Fibroblast of skin of abdomen (primary cell): ENCODE measurements at regions not wholly inside any gene's neighbourhood (a gene's known extent, or its start where the extent isn't known, plus 50 kb on each side); places are given as distances from the start of the nearest gene placed in this dataset.

ENCODE experiments used
- DNase-seq: peaks from one replicate; pipeline ENCODE4 v3.0.0-alpha.2; 2013

GRCh38 chr10:83896219-83896618, 243.1 kb upstream of the GHITM start:
- DNase-seq, result no peak

GRCh38 chr10:83897626-83898025, 241.7 kb upstream of the GHITM start:
- no peak for DNase-seq

- DNase-seq, result no peak
Measured at GRCh38 chr10:83908506-83908905, 230.8 kb upstream of the GHITM start.

DNA sequence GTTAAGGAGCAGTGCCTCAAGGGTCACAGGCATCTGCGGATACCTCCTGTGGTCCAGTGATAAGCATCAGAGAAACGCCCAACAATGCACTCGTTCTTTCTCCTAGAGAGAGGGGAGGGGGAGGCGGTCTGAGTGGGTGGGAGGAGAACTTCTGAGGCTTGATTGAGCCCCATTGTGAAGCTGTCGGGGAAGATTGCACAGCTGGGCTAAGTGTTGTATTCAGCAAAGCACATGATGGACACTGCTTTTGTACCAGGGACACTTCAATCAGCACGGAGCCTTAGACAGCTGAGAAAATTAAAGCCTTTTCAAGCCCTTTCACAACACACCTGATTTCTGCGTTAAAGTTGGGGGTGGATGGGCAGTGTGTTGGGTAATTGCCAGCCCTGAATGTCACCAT, 230.3 kb upstream of the GHITM start:
- no peak for DNase-seq

DNA sequence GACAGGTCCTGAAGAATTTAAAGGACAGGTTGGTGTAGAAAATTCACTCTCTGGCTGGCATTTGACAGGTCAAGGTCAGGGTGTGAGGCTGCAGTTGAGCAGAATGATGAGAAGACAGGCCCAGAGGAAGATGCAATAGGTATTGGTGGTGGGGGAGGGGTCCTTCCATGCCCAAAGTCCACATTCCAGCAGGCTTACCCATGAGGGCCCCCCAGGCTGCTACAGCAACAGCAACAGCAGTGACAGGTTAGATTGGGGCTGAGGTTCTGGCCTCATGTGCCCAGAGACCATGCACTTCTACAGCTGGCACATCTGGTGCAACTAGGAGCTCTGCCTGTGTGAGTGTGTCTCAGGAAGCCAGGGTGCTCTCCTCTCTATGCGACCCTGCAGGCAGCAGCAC, 223.5 kb upstream of the GHITM start:
- no peak for DNase-seq

DNA sequence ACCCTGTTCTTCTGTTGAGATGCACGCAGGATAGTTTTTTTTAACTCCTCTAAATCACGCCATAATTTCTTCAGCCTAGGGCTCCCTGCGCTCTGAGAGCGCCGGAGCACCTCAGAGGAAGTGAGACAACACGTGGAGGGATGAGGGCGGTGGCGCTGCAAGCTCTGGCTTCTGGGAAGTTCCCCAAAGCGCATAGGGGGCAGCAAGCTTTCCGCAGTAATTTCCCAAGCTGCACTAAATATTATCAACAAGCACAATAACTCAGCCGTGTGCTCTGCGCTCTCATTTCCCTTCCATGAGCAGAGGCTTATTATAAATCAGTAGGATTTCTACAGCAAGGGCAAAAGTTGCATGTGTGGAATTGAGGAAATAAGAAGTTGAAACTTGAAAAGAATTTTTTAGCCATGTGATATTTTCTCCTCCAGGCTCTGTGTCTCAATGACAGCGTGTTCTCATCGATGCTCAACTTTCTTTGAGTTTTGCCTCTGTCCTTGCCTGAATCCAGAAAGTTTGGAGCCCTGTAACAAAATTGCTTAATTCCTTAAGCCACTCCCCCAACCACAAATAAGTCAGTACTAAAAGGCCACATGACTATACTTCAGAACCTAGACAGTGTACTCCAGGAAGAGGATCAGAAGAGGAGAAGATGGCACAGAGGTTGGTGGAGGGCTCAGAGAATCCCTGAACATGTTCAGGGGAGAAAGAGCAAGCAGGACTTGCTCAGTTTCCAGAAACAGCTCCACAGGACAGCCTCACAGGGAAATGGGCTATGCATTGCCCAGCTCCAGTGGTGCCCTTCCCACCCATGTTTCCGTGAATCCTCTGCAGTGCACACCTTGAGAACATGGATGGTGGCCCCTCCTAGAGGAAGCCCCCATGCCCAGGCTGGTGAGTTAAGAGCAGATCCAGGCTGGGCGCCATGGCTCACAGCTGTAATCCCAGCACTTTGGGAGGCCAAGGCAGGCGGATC, 221.5 kb upstream of the GHITM start:
- DNase-seq, result no peak

DNA sequence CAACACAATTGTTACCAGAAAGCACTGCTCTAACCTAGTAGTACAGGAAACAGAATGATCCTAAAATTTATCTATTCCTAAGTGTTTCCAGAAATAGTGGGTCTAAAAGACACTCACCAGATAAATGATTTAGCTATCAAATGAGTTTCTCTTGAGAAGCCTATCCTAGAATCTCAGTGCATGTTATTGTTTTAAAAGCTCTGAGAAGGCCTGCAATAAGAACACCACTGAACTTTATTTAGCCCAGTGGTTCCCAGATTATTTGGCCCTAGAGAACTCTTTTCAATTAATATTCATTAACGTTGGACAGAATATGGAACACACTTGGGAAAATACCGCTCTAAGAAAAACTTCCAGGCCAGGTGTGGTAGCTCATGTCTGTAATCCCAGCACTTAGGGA, 220.1 kb upstream of the GHITM start:
- no peak for DNase-seq

- DNase-seq, result no peak
Measured at GRCh38 chr10:83921984-83922860, 217.1 kb upstream of the GHITM start.

DNA sequence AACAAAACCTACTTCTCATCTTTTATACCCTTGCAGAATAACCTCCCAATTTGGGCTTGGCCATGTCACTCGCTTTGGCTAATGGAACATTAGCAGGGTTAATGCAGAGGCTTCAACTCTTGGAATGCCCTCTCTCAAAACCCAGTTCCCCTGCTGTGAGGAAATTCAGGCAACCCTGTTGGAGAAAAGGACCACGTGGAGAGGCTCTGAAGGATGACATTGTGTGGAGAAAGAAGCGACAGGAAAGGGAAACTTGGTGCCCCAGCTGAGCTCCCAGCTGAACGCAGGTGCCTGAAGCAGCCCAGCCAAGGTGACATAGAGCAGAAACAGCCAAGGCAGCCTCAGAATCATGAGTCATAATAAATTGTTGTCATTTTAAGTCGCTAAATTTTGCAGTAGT, 214.2 kb upstream of the GHITM start:
- no peak for DNase-seq

DNA sequence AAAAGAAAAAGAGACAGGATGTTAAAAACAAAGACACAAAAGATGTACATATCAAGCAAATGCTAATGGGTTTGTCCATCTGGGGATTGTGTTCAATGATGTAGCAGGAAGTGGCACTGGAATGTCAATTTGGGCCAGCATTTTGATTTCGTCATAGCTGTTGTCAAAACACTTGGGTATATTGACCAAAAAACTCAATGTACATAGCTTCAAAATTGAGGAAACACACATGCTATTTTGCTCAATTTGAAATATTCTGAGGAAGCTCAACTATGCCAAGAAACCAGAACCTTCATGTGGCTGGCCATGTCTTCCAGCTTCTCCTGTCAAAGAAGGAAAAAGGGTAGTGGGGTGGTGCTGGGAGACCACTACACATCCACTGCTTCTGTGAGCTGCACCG, 212.7 kb upstream of the GHITM start:
- DNase-seq, result no peak

- DNase-seq, result no peak
Measured at GRCh38 chr10:83927166-83927565, 212.1 kb upstream of the GHITM start.

DNA sequence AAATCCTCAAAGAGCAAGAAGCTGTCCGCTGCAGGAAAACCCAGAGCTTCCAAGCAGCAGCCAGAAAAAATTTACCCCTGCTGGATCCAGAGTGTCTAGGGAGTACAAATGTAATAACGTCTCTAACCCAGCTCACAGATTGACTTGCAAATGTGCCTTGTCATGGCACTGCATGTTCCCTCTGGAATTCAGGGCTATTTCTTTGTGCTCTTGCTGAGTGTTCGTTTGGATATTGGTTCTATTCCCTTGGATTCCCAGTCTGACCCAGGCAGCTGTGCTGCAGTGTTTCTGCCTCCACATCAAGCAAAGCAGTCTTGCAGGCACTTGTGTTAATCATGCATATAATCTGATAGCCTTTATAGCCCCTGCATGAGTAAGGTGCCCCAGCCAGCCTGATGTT, 209.9 kb upstream of the GHITM start:
- no peak for DNase-seq

DNA sequence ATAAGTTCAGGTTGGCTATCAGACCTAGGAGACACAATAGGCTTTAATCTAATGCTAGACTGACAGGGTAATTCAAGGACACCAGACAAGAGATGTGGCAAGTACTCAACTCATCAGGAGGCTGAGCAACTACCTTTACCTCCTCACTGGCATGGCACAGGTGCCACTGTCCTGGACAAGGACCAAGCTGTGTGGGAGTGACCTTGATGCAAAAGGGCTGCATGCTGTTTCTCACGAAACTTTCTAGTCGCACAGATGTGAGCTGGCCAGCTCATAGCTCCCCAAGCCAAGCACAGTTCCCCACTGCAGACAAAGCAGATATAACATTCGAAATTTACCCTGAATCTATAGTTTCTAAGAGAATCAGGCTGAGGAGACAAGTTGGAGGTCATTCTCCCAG, 207.6 kb upstream of the GHITM start:
- no peak for DNase-seq

- DNase-seq, result no peak
Measured at GRCh38 chr10:83932245-83932644, 207.1 kb upstream of the GHITM start.

DNA sequence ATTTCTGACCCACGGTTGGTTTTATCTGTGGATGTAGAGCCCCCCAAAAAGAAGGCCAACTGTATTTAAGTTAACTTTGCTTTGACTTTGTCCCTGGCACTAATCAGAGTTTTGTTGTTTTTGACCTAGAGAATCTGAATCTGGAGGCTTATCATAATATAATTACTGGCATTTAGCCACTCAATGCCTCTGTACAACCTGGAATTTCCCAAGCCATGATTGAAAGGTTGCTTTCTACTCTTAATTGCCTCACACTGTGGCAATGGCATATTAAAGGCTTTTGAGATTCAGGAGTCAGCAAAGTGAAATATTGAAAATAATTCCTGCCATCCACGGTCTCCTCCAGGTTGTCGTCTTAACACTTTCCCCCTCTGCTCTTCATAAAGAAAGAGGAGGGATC, 205.2 kb upstream of the GHITM start:
- no peak for DNase-seq

DNA sequence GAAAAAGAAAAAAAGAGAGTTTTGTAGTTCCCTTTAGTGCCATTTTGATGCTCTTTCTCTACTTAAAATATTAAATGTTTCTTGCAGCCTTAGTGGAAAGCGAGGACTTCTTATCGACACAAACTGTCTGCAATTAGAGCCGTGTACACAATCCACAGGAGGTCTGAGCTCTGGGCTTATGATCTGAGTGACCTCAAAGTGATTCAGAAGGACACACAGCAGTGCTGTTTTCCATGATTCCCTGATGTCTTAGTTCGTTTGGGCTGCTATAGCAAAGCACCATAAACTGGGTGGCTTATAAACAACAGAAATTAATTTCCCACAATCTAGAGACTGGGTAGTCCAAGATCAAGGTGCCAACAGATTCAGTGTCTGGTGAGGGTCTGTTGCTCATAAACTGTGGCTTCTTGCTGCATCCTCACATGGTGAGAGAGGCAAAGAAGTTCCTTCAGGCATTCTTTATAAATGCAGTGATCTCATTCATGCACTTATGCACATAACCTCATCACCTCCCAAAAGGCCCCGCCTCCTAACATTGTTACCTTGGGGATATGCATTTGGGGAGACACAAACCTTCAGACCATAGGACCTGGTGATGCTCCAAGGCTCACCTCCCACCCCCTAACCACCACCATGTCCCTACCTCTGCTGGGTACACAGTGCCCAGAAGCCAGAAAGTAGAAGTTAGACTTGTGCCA, 204.5 kb upstream of the GHITM start:
- no peak for DNase-seq

DNA sequence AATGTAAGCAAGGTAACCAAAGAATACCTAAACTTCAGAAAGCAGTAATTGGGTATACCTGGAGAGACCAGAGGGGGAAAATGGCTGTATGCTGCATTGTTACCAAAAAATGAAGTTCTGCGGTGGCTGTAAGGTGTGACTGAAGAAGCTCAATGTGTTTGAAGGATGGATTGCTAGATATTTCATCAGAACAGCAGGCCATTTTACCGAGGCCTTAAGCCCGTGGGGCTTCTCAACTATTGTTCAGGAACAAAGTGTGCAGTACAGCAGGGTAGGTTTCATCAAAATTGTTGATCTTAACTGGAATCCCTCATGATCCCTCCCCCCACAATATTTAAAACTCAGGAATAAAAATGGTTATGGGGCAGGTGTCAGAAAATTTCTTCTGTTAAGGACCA, 204.0 kb upstream of the GHITM start:
- DNase-seq, result no peak

DNA sequence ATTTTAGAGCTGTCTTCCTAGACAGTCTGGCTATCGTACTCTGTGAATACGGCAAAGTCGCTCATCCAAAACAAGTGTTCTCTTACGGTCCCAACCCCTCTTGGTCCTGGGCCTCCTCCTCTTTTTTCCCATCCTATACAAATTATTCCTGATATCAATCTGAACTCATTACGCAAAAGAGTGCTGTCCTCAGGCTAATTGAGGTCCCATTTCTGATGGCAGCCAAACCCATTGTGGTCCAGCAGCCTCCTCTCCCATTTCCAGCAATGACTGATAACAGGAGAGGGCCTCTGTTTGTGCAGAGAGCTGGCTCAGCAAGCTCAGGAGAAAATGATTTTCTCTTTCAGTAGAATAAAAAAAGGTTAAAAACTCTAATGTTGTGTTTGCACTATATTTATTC, 203.4 kb upstream of the GHITM start:
- no peak for DNase-seq

DNA sequence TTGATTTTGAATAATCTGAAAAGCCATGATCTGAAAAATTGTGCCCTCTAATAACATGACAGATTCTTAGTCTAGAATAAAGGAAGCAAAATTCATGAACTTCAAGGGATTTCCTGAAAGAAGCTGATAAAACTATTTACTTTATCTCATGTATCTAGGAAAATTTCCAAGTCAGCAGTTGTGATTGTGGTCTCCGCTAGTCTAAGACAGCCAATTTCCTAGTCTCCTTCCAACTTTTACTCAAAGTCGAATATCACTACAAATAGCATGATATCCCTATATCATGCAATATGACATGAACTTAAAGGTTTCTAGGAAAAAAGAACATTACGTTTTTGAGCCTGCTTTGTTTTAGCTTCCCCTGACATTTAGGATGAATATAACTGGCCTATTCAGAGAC, 202.1 kb upstream of the GHITM start:
- DNase-seq, result no peak

DNA sequence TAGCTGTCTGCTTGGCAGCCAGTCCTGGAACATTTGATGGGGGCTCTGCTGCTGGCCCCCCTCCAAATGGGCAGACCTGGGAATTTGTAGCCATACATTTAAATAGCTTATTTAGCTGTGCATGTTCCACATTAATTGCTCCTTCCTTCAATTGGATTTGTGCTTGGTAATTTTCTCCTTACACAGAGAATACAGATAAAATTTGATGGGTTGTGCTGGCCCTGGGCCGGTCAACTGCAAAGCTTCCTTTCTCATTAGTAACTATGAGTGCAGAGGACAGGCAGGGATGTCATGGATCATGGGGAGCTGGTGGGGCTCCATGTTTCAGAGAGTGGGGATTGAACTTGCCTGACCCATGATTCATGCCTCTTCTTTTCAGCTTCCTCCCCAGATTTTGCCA, 201.5 kb upstream of the GHITM start:
- no peak for DNase-seq

DNA sequence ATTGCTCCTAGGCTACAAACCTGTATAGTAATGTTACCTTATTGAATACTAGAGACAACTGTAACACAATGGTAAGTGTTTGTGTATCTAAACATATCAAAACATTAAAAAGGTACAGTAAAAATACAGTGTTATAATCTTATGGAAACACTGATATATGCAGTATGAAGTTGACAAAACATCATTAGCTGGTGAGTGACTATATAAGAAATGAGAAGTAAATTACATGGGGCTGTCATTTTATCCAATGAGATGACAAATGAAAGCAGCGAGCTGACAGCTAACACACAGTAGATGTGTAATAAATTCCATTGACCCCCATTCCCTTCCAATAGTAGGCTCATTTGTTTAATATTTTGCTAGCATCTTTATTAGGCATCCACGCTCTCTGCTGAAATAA, 198.1 kb upstream of the GHITM start:
- DNase-seq, result no peak

DNA sequence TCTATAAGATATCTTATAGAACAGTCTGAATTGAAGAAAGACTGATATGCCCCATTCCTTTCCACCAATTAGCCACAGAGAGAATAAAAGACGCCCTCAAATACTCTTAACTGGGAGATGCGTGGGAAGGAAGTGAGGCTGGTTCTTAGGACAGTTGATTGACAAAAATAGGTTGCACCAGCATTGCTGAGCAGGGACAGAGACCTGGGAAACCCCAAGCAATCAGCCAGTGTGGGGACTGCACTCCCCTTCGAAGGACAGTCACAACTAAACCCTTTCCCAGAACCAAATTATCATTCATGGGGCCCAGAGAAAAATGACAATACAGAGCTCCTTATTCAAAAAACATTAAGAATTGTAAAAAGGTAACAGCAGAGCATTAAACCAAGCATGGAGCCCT, 196.9 kb upstream of the GHITM start:
- DNase-seq, result no peak

DNA sequence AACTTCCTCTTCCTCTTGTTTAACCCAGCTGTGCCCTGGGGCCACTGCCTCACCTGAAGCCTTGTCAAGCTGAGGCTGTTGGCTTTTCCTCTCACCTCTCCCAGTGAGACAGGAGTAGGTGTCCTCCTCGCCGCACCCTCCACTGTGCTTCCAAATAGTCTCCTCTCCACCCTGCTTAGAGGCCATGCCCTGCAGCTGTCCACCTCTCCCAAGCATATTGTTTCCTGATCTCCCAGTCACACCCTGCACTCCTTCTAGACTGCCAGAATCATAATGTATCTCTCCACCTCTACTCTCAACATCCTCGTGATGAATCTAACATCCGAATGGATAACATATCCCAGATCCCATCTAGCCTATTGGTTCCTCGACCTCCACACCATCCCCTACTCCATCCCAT, 196.3 kb upstream of the GHITM start:
- no peak for DNase-seq
